Glomerular endothelial cell (primary cell): ENCODE measurements at regions not wholly inside any gene's neighbourhood (a gene's known extent, or its start where the extent isn't known, plus 50 kb on each side); places are given as distances from the start of the nearest gene placed in this dataset.
"Not testable (repeated sequence)": the region's sequence is repeated elsewhere in the genome, so short reads cannot be mapped to it uniquely, and the experiment has no call there.

Experiments used
- DNase-seq: peaks from one replicate; pipeline ENCODE4 v3.0.0-alpha.2; 2011; ENCODE audit warnings: low read depth, low spot score; ENCODE audit errors: extremely low read depth

- DNase-seq: no peak
Measured at GRCh38 chr13:31385540-31385939, 185.8 kb downstream of the B3GLCT start.

- no peak for DNase-seq
Measured at GRCh38 chr13:31394506-31394905, 194.7 kb downstream of the B3GLCT start.

GRCh38 chr13:31395090-31395489, 195.3 kb downstream of the B3GLCT start:
- DNase-seq: no peak

GRCh38 chr13:31399690-31400089, 199.9 kb downstream of the B3GLCT start:
- DNase-seq: no peak

GRCh38 chr13:31403711-31404110, 203.9 kb downstream of the B3GLCT start:
- DNase-seq: not testable (repeated sequence)

GRCh38 chr13:31408927-31409326, 209.2 kb downstream of the B3GLCT start:
- DNase-seq: no peak

GRCh38 chr13:31409678-31410356, 210.0 kb downstream of the B3GLCT start:
- no peak for DNase-seq

GRCh38 chr13:31413516-31413915, 213.7 kb downstream of the B3GLCT start:
- no peak for DNase-seq

GRCh38 chr13:31416066-31416465, 216.3 kb downstream of the B3GLCT start:
- DNase-seq: no peak

- no peak for DNase-seq
Measured at GRCh38 chr13:31418186-31418585, 218.4 kb downstream of the B3GLCT start.

- no peak for DNase-seq
Measured at GRCh38 chr13:31421756-31422155, 222.0 kb downstream of the B3GLCT start.

GRCh38 chr13:31424130-31424729, 224.5 kb downstream of the B3GLCT start:
- DNase-seq: peak; percentile 27

GRCh38 chr13:31426395-31426794, 226.6 kb downstream of the B3GLCT start:
- no peak for DNase-seq

GRCh38 chr13:31427151-31428100, 227.7 kb downstream of the B3GLCT start:
- DNase-seq: no peak

- no peak for DNase-seq
Measured at GRCh38 chr13:31431722-31432137, 232.0 kb downstream of the B3GLCT start.

- DNase-seq: no peak
Measured at GRCh38 chr13:31433207-31433606, 233.4 kb downstream of the B3GLCT start.

GRCh38 chr13:31433746-31434145, 234.0 kb downstream of the B3GLCT start:
- no peak for DNase-seq

GRCh38 chr13:31434613-31435012, 234.8 kb downstream of the B3GLCT start:
- no peak for DNase-seq

- no peak for DNase-seq
Measured at GRCh38 chr13:31435536-31435935, 235.8 kb downstream of the B3GLCT start.

GRCh38 chr13:31436478-31436877, 236.7 kb downstream of the B3GLCT start:
- no peak for DNase-seq

GRCh38 chr13:31437975-31438374, 238.2 kb downstream of the B3GLCT start:
- DNase-seq: no peak
